ENCODE measurements at regions not wholly inside any gene's neighbourhood (a gene's known extent, or its start where the extent isn't known, plus 50 kb on each side); places are given as distances from the start of the nearest gene placed in this dataset.

DNA sequence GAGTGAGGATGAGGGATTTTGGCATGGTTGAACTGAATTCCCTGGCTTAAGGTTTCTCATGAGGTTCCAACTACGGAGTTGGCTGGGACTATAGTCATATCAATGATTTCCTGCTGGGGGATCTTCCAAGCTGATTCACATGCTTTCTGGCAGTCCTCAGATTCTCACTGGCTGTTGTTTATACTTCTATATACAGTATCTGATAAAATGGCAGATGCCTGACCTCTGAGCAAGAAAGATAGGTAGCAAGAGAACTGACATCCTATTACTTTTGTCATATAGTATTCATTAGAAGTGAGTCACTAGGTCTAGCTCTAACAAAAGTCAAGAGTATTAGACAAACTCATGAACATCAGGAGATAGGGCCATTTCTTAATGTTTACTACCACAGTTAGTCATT is 440.9 kb upstream of the EDIL3 start:
- no peak for DNase-seq
- no peak for TF ChIP-seq CTCF (IDR thresholded peaks at IDR 0.05; ENCODE audit: low read depth, low read length)
- Histone ChIP-seq H3K4me3 (ENCODE audit: low read depth, low read length) (no peak overlapping the region), H3K9me3 (ENCODE audit: severe bottlenecking) (no peaks in the 10 kb centered on the region), H3K27ac (no peak overlapping the region), H3K27me3 (ENCODE audit: insufficient read depth, low read depth, severe bottlenecking) (no peaks in the 10 kb centered on the region), H3K36me3 (no peaks in the 10 kb centered on the region)

GRCh38 chr5:84821924-84822323 is 437.2 kb upstream of the EDIL3 start:
- Histone ChIP-seq H3K4me3 (ENCODE audit: low read depth, low read length) (no peak overlapping the region), H3K9me3 (ENCODE audit: severe bottlenecking) (no peaks in the 10 kb centered on the region)
- DNase-seq = no peak

GRCh38 chr5:84817953-84818352 is 433.3 kb upstream of the EDIL3 start:
- no peaks in the 10 kb centered on the region for H3K27me3 ChIP-seq (ENCODE audit: insufficient read depth, low read depth, severe bottlenecking)
- H3K4me3 ChIP-seq (ENCODE audit: low read depth, low read length) = no peak overlapping the region
- H3K36me3 ChIP-seq = no peaks in the 10 kb centered on the region
- H3K9me3 ChIP-seq (ENCODE audit: severe bottlenecking) = no peaks in the 10 kb centered on the region
- H3K27ac ChIP-seq = no peak overlapping the region
- TF ChIP-seq CTCF (IDR thresholded peaks at IDR 0.05; ENCODE audit: low read depth, low read length) = no peak
- DNase-seq = no peak

More at GRCh38 chr5:84821924-84822323, 437.2 kb upstream of the EDIL3 start:
- Histone ChIP-seq H3K27ac (no peak overlapping the region), H3K36me3 (no peaks in the 10 kb centered on the region), H3K27me3 (ENCODE audit: insufficient read depth, low read depth, severe bottlenecking) (no peaks in the 10 kb centered on the region)
- no peak for TF ChIP-seq CTCF (IDR thresholded peaks at IDR 0.05; ENCODE audit: low read depth, low read length)

GRCh38 chr5:84816746-84817547 is 432.3 kb upstream of the EDIL3 start:
- no peak for DNase-seq
- Histone ChIP-seq H3K9me3 (ENCODE audit: severe bottlenecking) (no peaks in the 10 kb centered on the region), H3K4me3 (ENCODE audit: low read depth, low read length) (no peak overlapping the region), H3K27me3 (ENCODE audit: insufficient read depth, low read depth, severe bottlenecking) (no peaks in the 10 kb centered on the region), H3K36me3 (no peaks in the 10 kb centered on the region), H3K27ac (no peak overlapping the region)
- TF ChIP-seq CTCF (IDR thresholded peaks at IDR 0.05; ENCODE audit: low read depth, low read length) = no peak

GRCh38 chr5:84816160-84816559 is 431.5 kb upstream of the EDIL3 start:
- Histone ChIP-seq H3K27ac (no peak overlapping the region), H3K4me3 (ENCODE audit: low read depth, low read length) (no peak overlapping the region), H3K36me3 (no peaks in the 10 kb centered on the region), H3K27me3 (ENCODE audit: insufficient read depth, low read depth, severe bottlenecking) (no peaks in the 10 kb centered on the region), H3K9me3 (ENCODE audit: severe bottlenecking) (no peaks in the 10 kb centered on the region)
- no peak for DNase-seq
- no peak for TF ChIP-seq CTCF (IDR thresholded peaks at IDR 0.05; ENCODE audit: low read depth, low read length)

- H3K9me3 ChIP-seq (ENCODE audit: severe bottlenecking) = no peaks in the 10 kb centered on the region
- TF ChIP-seq CTCF (IDR thresholded peaks at IDR 0.05; ENCODE audit: low read depth, low read length) = no peak
- H3K4me3 ChIP-seq (ENCODE audit: low read depth, low read length) = no peak overlapping the region
These were observed 420.8 kb upstream of the EDIL3 start for GRCh38 chr5:84805473-84805872.

More at GRCh38 chr5:84805473-84805872, 420.8 kb upstream of the EDIL3 start:
- Histone ChIP-seq H3K27me3 (ENCODE audit: insufficient read depth, low read depth, severe bottlenecking) (no peaks in the 10 kb centered on the region), H3K27ac (no peak overlapping the region), H3K36me3 (no peaks in the 10 kb centered on the region)
- no peak for DNase-seq
